ENCODE measurements at regions not wholly inside any gene's neighbourhood (a gene's known extent, or its start where the extent isn't known, plus 50 kb on each side); places are given as distances from the start of the nearest gene placed in this dataset.

DNA sequence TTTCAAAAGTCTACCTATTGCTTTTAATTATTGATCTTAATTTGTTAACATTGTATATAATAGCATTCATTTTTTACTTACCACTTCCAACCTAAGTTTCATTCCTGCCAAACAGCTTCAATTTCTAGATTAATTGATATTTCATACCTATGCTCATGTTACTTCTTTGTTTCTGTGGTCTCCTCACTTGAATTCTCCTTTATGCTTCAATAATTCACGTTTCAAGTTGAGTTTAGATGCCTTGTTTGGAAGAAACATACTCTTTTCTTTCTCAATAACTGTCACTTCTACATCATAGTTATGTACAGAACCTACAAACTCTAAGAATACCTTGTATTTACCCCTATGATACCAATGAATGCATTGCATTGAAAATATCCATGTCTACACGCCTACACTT, 862.2 kb upstream of the LRATD1 start:
- Histone ChIP-seq H3K27ac (no peak overlapping the region), H3K4me3 (no peak overlapping the region)
- TF ChIP-seq CTCF (IDR thresholded peaks at IDR 0.05): no peak
- no peak for DNase-seq (ENCODE audit: low spot score)

DNA sequence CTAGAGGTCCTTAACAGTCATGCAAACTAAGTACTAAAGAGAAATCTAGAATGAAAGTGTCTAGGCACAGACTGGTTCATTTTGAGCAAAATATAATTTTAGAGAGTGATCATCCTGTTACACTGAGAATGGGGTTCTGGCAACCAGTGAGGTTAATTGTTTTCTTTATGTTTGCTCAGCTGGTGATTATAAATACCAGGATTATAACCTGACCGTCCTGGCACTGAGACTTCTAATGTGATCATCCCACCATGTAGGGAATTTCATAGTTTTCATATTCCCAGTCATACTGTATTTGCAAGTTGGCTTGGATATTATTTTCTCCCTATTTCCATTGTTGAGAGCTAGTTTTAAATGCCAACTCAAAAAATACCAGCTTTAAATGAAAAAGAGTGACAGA, 852.5 kb upstream of the LRATD1 start:
- TF ChIP-seq CTCF (IDR thresholded peaks at IDR 0.05): no peak
- no peak for DNase-seq (ENCODE audit: low spot score)
- H3K27ac ChIP-seq: no peak overlapping the region
- no peak overlapping the region for H3K4me3 ChIP-seq

- H3K4me3 ChIP-seq: no peak overlapping the region
- H3K27ac ChIP-seq: no peak overlapping the region
- no peak for TF ChIP-seq CTCF (IDR thresholded peaks at IDR 0.05)
- DNase-seq (ENCODE audit: low spot score): no peak
Observed at GRCh38 chr2:13791019-13791547, 841.4 kb upstream of the LRATD1 start.

- no peak for DNase-seq (ENCODE audit: low spot score)
- TF ChIP-seq CTCF (IDR thresholded peaks at IDR 0.05): no peak
- Histone ChIP-seq H3K4me3 (no peak overlapping the region), H3K27ac (no peak overlapping the region)
Observed at GRCh38 chr2:13806539-13806938, 826.0 kb upstream of the LRATD1 start.

GRCh38 chr2:13813236-13813635, 819.3 kb upstream of the LRATD1 start:
- Histone ChIP-seq H3K27ac (no peak overlapping the region), H3K4me3 (no peak overlapping the region)
- no peak for DNase-seq (ENCODE audit: low spot score)
- TF ChIP-seq CTCF (IDR thresholded peaks at IDR 0.05): no peak

GRCh38 chr2:13818002-13818401, 814.5 kb upstream of the LRATD1 start:
- TF ChIP-seq CTCF (IDR thresholded peaks at IDR 0.05): no peak
- no peak overlapping the region for H3K4me3 ChIP-seq
- no peak for DNase-seq (ENCODE audit: low spot score)
- H3K27ac ChIP-seq: no peak overlapping the region

DNA sequence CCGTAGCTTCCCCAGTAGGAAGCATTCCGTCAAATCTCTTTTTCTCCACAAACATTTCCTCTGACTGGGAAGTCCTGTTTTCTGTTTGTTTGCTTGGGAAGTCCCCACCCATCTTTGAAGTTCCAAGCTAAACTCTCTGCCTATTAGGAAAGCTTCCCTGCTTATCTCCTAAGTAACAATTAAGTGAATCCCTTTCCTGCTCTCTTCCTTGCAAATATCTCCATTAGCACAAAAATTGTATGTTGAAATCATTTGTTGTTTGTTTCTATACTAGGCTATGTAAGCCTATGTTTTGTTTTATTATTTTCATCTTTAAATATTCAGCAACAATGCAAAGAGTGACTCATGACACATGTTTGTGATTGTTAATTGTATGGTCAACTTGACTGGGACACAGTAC, 812.6 kb upstream of the LRATD1 start:
- Histone ChIP-seq H3K27ac (no peak overlapping the region), H3K4me3 (no peak overlapping the region)
- no peak for DNase-seq (ENCODE audit: low spot score)
- no peak for TF ChIP-seq CTCF (IDR thresholded peaks at IDR 0.05)

Data from coronary artery (tissue), 2 donors.